ENCODE measurements at regions not wholly inside any gene's neighbourhood (a gene's known extent, or its start where the extent isn't known, plus 50 kb on each side); places are given as distances from the start of the nearest gene placed in this dataset.

- no peaks in the 10 kb centered on the region for H3K9me3 ChIP-seq
- H3K27ac ChIP-seq, result no peak overlapping the region
- no peaks in the 10 kb centered on the region for H3K36me3 ChIP-seq
These were observed 595.0 kb upstream of the LRRC4C start for GRCh38 chr11:42054351-42054900.

GRCh38 chr11:42055606-42056005 is 596.2 kb upstream of the LRRC4C start:
- Histone ChIP-seq H3K4me3 (no peak overlapping the region), H3K4me1 (no peaks in the 10 kb centered on the region), H3K9me3 (no peaks in the 10 kb centered on the region), H3K27ac (no peak overlapping the region), H3K27me3 (no peaks in the 10 kb centered on the region), H3K36me3 (no peaks in the 10 kb centered on the region)
- TF ChIP-seq POLR2A (IDR thresholded peaks at IDR 0.05), result no peak
- no peak for TF ChIP-seq CTCF (IDR thresholded peaks at IDR 0.05)
- no peak for TF ChIP-seq EP300 (IDR thresholded peaks at IDR 0.05)
- DNase-seq (ENCODE audit: low spot score in 2 of 2), result no peak
- 33 to 64% methylated on average over 1 of the region's 1 CpG for WGBS, 2 donors

More at GRCh38 chr11:42054351-42054900, 595.0 kb upstream of the LRRC4C start:
- DNase-seq (ENCODE audit: low spot score in 2 of 2), result no peak
- no peak overlapping the region for H3K4me3 ChIP-seq
- TF ChIP-seq POLR2A (IDR thresholded peaks at IDR 0.05), result no peak
- no peak for TF ChIP-seq CTCF (IDR thresholded peaks at IDR 0.05)
- no peaks in the 10 kb centered on the region for H3K27me3 ChIP-seq
- 46 to 61% methylated on average over 3 of the region's 3 CpGs for WGBS, 2 donors
- no peaks in the 10 kb centered on the region for H3K4me1 ChIP-seq

GRCh38 chr11:42058794-42059193 is 599.3 kb upstream of the LRRC4C start:
- Histone ChIP-seq H3K4me3 (no peak overlapping the region), H3K4me1 (no peaks in the 10 kb centered on the region), H3K27ac (no peak overlapping the region), H3K9me3 (no peaks in the 10 kb centered on the region), H3K27me3 (no peaks in the 10 kb centered on the region), H3K36me3 (no peaks in the 10 kb centered on the region)
- no peak for TF ChIP-seq CTCF (IDR thresholded peaks at IDR 0.05)
- TF ChIP-seq POLR2A (IDR thresholded peaks at IDR 0.05), result no peak
- TF ChIP-seq EP300 (IDR thresholded peaks at IDR 0.05), result no peak
- DNase-seq (ENCODE audit: low spot score in 2 of 2), result no peak
- WGBS, 2 donors, result 85 to 89% methylated on average over 5 of the region's 5 CpGs

GRCh38 chr11:42065199-42065598 is 605.7 kb upstream of the LRRC4C start:
- no peaks in the 10 kb centered on the region for H3K27me3 ChIP-seq
- no peaks in the 10 kb centered on the region for H3K9me3 ChIP-seq
- H3K27ac ChIP-seq, result no peak overlapping the region
- no peak for TF ChIP-seq CTCF (IDR thresholded peaks at IDR 0.05)
- no peak for DNase-seq (ENCODE audit: low spot score in 2 of 2)
- no peak overlapping the region for H3K4me3 ChIP-seq
- H3K4me1 ChIP-seq, result no peaks in the 10 kb centered on the region
- H3K36me3 ChIP-seq, result no peaks in the 10 kb centered on the region

- WGBS, 2 donors, result 84 to 91% methylated on average over 15 of the region's 15 CpGs
- no peaks in the 10 kb centered on the region for H3K9me3 ChIP-seq
- no peaks in the 10 kb centered on the region for H3K27me3 ChIP-seq
- no peaks in the 10 kb centered on the region for H3K36me3 ChIP-seq
- H3K27ac ChIP-seq, result no peak overlapping the region
- H3K4me1 ChIP-seq, result no peaks in the 10 kb centered on the region
- TF ChIP-seq EP300 (IDR thresholded peaks at IDR 0.05) (no peak), CTCF (IDR thresholded peaks at IDR 0.05) (no peak), POLR2A (IDR thresholded peaks at IDR 0.05) (no peak)
- no peak for DNase-seq (ENCODE audit: low spot score in 2 of 2)
- no peak overlapping the region for H3K4me3 ChIP-seq
These were observed 606.7 kb upstream of the LRRC4C start for GRCh38 chr11:42066113-42066512.
